ENCODE measurements at regions not wholly inside any gene's neighbourhood (a gene's known extent, or its start where the extent isn't known, plus 50 kb on each side); places are given as distances from the start of the nearest gene placed in this dataset.

DNA sequence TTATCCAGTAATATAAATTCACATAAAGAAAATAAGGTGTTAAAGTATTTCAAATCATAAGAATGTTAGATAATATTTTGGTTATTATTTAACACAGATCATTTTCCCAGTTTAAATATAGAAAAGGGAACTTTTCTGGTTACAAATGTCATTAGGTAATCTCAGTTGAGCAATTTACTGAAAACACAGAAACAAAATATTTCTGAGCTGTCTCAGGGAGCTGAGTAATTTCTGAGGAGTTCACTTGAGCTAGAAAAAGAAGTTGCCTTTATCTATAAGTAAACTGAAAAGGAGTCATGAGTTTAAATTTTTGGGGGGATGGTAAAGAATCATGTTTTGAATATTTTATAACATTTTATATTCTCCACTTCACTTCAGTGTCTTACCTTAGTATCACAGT, 855.4 kb upstream of the ARPP21 start:
- intact Hi-C loops (cut with DNase I; ENCODE audit: low total_unique reads) = no loop called here
- H3K4me3 ChIP-seq = no peak overlapping the region
- DNase-seq = no peak
- H3K9me3 ChIP-seq = no peaks in the 10 kb centered on the region
- H3K27ac ChIP-seq = no peak overlapping the region
- no peak for TF ChIP-seq POLR2A (IDR thresholded peaks at IDR 0.05)
- TF ChIP-seq, protein P1, sequence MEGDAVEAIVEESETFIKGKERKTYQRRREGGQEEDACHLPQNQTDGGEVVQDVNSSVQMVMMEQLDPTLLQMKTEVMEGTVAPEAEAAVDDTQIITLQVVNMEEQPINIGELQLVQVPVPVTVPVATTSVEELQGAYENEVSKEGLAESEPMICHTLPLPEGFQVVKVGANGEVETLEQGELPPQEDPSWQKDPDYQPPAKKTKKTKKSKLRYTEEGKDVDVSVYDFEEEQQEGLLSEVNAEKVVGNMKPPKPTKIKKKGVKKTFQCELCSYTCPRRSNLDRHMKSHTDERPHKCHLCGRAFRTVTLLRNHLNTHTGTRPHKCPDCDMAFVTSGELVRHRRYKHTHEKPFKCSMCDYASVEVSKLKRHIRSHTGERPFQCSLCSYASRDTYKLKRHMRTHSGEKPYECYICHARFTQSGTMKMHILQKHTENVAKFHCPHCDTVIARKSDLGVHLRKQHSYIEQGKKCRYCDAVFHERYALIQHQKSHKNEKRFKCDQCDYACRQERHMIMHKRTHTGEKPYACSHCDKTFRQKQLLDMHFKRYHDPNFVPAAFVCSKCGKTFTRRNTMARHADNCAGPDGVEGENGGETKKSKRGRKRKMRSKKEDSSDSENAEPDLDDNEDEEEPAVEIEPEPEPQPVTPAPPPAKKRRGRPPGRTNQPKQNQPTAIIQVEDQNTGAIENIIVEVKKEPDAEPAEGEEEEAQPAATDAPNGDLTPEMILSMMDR (IDR thresholded peaks at IDR 0.05) = no peak
- no peaks in the 10 kb centered on the region for H3K36me3 ChIP-seq (ENCODE audit: low read depth, missing control alignments)
- H3K4me1 ChIP-seq = no peaks in the 10 kb centered on the region
- no peaks in the 10 kb centered on the region for H3K27me3 ChIP-seq

DNA sequence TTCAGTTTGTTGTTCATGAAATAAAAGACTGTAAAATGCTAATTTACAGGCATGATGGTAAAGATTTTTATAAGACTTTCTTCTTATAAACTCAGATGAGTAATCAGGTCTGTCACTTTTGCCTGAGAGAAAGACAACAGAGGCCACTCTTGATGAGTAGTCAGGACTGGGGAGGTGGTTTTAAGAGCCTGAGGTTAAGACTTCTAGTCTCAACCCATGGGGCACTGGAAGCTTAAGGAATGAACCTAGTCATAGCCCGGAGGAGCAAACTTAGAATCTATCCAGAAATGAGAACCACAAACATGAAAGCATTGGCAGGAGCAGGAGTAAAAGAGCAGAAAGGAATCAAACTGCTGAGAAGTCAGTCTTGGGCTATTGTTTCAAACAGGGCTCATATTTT, 846.3 kb upstream of the ARPP21 start:
- TF ChIP-seq POLR2A (IDR thresholded peaks at IDR 0.05) = no peak
- TF ChIP-seq, protein P1 (IDR thresholded peaks at IDR 0.05) = no peak
- Histone ChIP-seq H3K9me3 (no peaks in the 10 kb centered on the region), H3K4me3 (no peak overlapping the region), H3K27me3 (no peaks in the 10 kb centered on the region), H3K36me3 (ENCODE audit: low read depth, missing control alignments) (no peaks in the 10 kb centered on the region), H3K27ac (no peak overlapping the region), H3K4me1 (no peaks in the 10 kb centered on the region)
- no peak for DNase-seq
- 76 to 81% methylated on average over 1 of the region's 1 CpG for WGBS, 2 donors
- intact Hi-C loops (cut with DNase I; ENCODE audit: low total_unique reads) = no loop called here

DNA sequence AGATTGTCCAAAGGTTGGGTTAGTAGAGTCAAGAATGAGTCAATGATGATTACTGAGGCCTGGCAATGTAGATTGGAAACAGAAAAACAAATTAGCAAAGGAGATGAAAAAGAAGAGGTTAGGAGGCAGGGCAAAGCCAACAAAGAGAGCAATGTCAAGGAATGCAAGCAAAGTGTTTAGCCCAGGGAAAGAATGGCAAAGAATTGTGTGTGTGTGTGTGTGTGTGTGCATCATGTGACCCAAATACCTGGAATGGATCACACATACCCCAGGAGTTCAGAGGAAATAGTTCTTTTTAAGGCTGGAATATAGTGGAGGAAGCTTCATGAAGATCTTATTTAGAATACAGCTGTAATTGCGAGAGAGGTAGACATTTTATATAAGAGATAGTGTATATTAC, 831.7 kb upstream of the ARPP21 start:
- H3K27me3 ChIP-seq = no peaks in the 10 kb centered on the region
- H3K4me1 ChIP-seq = no peaks in the 10 kb centered on the region
- 97 to 100% methylated on average over 1 of the region's 1 CpG for WGBS, 2 donors
- TF ChIP-seq, protein P1 (IDR thresholded peaks at IDR 0.05) = no peak
- TF ChIP-seq POLR2A (IDR thresholded peaks at IDR 0.05) = no peak
- no peak for DNase-seq
- no peaks in the 10 kb centered on the region for H3K9me3 ChIP-seq
- H3K27ac ChIP-seq = no peak overlapping the region
- intact Hi-C loops (cut with DNase I; ENCODE audit: low total_unique reads) = no loop called here
- H3K36me3 ChIP-seq (ENCODE audit: low read depth, missing control alignments) = no peaks in the 10 kb centered on the region
- H3K4me3 ChIP-seq = no peak overlapping the region

DNA sequence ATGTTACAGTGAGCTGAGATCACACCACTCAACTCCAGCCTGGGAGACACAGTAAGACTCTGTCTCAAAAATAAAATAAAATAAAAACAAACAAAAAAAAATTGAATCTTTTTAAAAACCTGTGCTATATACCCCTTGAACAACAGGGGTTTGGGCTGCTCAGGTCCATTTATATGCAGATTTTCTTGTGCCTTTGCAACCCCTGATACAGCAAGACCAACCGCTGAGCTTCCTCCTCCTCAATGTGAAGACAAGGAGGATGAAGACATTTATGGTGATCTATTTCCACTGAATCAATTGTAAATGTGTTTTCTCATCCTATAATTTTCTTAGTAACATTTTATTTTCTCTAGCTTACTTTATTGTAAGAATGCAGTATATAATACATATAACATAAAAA, 831.0 kb upstream of the ARPP21 start:
- Histone ChIP-seq H3K4me1 (no peaks in the 10 kb centered on the region), H3K27ac (no peak overlapping the region), H3K27me3 (no peaks in the 10 kb centered on the region), H3K4me3 (no peak overlapping the region), H3K9me3 (no peaks in the 10 kb centered on the region), H3K36me3 (ENCODE audit: low read depth, missing control alignments) (no peaks in the 10 kb centered on the region)
- TF ChIP-seq POLR2A (IDR thresholded peaks at IDR 0.05) = no peak
- TF ChIP-seq, protein P1 (IDR thresholded peaks at IDR 0.05) = no peak
- WGBS, 2 donors = 89 to 97% methylated on average over 1 of the region's 1 CpG
- intact Hi-C loops (cut with DNase I; ENCODE audit: low total_unique reads) = no loop called here
- DNase-seq = no peak

DNA sequence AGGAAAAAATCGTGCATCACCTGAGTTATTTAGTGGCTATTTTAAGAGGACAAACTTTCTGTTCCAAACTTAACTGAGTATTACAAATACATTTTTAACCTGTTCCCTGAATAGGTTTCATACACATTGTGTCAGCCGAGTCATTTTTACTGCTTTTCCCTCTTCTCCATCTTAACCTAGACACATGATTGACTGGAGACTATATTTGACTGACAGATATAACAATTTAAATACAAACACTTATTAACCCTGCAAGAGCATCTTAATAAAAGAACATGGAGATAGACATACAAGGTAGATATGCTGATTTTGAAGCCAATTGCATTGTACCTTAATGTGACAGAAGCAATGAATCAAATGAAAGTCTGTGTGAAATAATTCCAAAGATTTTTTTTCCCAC, 810.5 kb upstream of the ARPP21 start:
- Histone ChIP-seq H3K4me1 (no peaks in the 10 kb centered on the region), H3K27me3 (no peaks in the 10 kb centered on the region), H3K9me3 (no peaks in the 10 kb centered on the region), H3K27ac (no peak overlapping the region), H3K36me3 (ENCODE audit: low read depth, missing control alignments) (no peaks in the 10 kb centered on the region), H3K4me3 (no peak overlapping the region)
- no peak for DNase-seq
- intact Hi-C loops (cut with DNase I; ENCODE audit: low total_unique reads) = no loop called here
- TF ChIP-seq, protein P1 (IDR thresholded peaks at IDR 0.05) = no peak
- TF ChIP-seq POLR2A (IDR thresholded peaks at IDR 0.05) = no peak
- 84 to 91% methylated on average over 2 of the region's 2 CpGs for WGBS, 2 donors
